ENCODE measurements at regions not wholly inside any gene's neighbourhood (a gene's known extent, or its start where the extent isn't known, plus 50 kb on each side); places are given as distances from the start of the nearest gene placed in this dataset.

- TF ChIP-seq CTCF (IDR thresholded peaks at IDR 0.05; ENCODE audit: low read depth, low read length, missing input control) = no peak
- no peak for TF ChIP-seq GABPA (IDR thresholded peaks at IDR 0.05 in 1 of 2, conservative IDR thresholded peaks at IDR 0.05 in 1 of 2)
- no peak for TF ChIP-seq HNF4G (IDR thresholded peaks at IDR 0.05)
- TF ChIP-seq RAD21 (IDR thresholded peaks at IDR 0.05) = no peak
- no peak for TF ChIP-seq REST (IDR thresholded peaks at IDR 0.05)
- TF ChIP-seq EGR1 (IDR thresholded peaks at IDR 0.05; ENCODE audit: low read depth in 2 of 2) = no peak
Measured at GRCh38 chr2:45253151-45253550, 243.9 kb upstream of the SIX2 start.
